K562 (cell line): ENCODE measurements at regions not wholly inside any gene's neighbourhood (a gene's known extent, or its start where the extent isn't known, plus 50 kb on each side); places are given as distances from the start of the nearest gene placed in this dataset.

Experiments used
- ATAC-seq: fragments of 200-7000 bp; cut with Tn5 transposase; 3 replicates; pipeline ENCODE4 v1.9.1; 2020; ENCODE audit warnings: moderate library complexity
- BruUV-seq: library from RNA; stranded (reverse); fragments of 400-500 nt; replicated peaks from 2 replicates; lab custom pipeline; 2021; lab: Mats Ljungman, UMichigan
- CTCF ChIA-PET: fragments of 300-600 bp; formaldehyde crosslinking; extraction: SDS; loops from one replicate; lab custom pipeline; 2021; ENCODE audit warnings: low intra/inter-chr PET ratio; lab: Yijun Ruan, JAX
- POLR2A ChIA-PET: fragments of 300-600, 350-650 bp; sonication (Branson Sonifier 250); formaldehyde crosslinking; extraction: SDS; loops from one replicate; lab custom pipeline; 2021; ENCODE audit warnings: antibody characterized with exemption, inconsistent platforms; lab: Yijun Ruan, JAX
- DNase-seq, 4 experiments: peaks; one replicate each; pipeline versions ENCODE4 v3.0.0 to v3.0.0-alpha.2; 2011 to 2018; ENCODE audit warnings: low spot score in 3 of 4, mixed read lengths in 3 of 4; ENCODE audit errors: extremely low read depth in 1 of 4
- FAIRE-seq: peaks from 2 replicates; lab custom pipeline; 2011; peaks lifted over from hg19 to GRCh38; lab: Jason Lieb, UNC
- H2AFZ ChIP-seq: 2 replicates; pipeline ENCODE4 v1.6.0; 2011; ENCODE audit warnings: low read depth, low read length, control low read depth, inconsistent platforms
- H3K27ac ChIP-seq: fragments of 200-600 bp; 3 replicates; pipeline ENCODE4 v1.8.0; 2011; ENCODE audit warnings: low read depth, mild to moderate bottlenecking, control low read depth, inconsistent platforms, low read length, moderate library complexity, mixed read lengths; ENCODE audit errors: extremely low read depth
- H3K27me3 ChIP-seq, 2 experiments: fragments of 300-600 bp in 1 of 2; 2 replicates in 1 of 2; 3 replicates in 1 of 2; pipeline versions ENCODE4 v1.6.0 to v1.8.0; 2011; ENCODE audit warnings: inconsistent platforms in 2 of 2, low read length in 2 of 2, mild to moderate bottlenecking in 1 of 2, mixed read lengths in 1 of 2, moderate library complexity in 1 of 2; ENCODE audit not compliant: control insufficient read depth in 2 of 2, insufficient read depth in 2 of 2
- H3K36me3 ChIP-seq: fragments of 300-600 bp; 3 replicates; pipeline ENCODE4 v1.8.0; 2011; ENCODE audit warnings: mild to moderate bottlenecking, low read length, inconsistent platforms; ENCODE audit not compliant: control insufficient read depth, insufficient read depth
- H3K4me1 ChIP-seq, 2 experiments: fragments of 200-600 bp in 1 of 2; replicated peaks in 1 of 2; 2 replicates in 1 of 2; 3 replicates in 1 of 2; pipeline versions ENCODE4 v1.5.1 to v1.8.0; 2011; ENCODE audit warnings: inconsistent platforms in 2 of 2, low read length in 2 of 2, mild to moderate bottlenecking in 1 of 2, mixed read lengths in 1 of 2, moderate library complexity in 1 of 2; ENCODE audit not compliant: control insufficient read depth in 2 of 2, insufficient read depth in 2 of 2
- H3K4me2 ChIP-seq: 2 replicates; pipeline ENCODE4 v1.6.1; 2011; ENCODE audit warnings: low read length, control low read depth, inconsistent platforms, mixed read lengths; ENCODE audit not compliant: insufficient read depth
- H3K4me3 ChIP-seq: fragments of 200-600 bp; sonication (generic), shearing (Covaris generic); 2 replicates; pipeline ENCODE4 v1.5.1; 2016; ENCODE audit warnings: control low read depth, inconsistent platforms
- H3K79me2 ChIP-seq: fragments of 200-600 bp; 3 replicates; pipeline ENCODE4 v1.8.0; 2011; ENCODE audit warnings: low read length, inconsistent platforms; ENCODE audit not compliant: control insufficient read depth, insufficient read depth
- H3K9ac ChIP-seq, 2 experiments: 2 replicates each; pipeline versions ENCODE4 v1.6.0 to v1.6.1; 2011; ENCODE audit warnings: low read depth in 2 of 2, low read length in 2 of 2, control low read depth in 1 of 2, inconsistent platforms in 1 of 2, mild to moderate bottlenecking in 1 of 2, mixed read lengths in 1 of 2; ENCODE audit not compliant: insufficient read depth in 1 of 2
- H3K9me1 ChIP-seq: one replicate; pipeline ENCODE4 v1.6.0; 2011; ENCODE audit warnings: inconsistent platforms, mild to moderate bottlenecking, low read length, moderate library complexity; ENCODE audit not compliant: control insufficient read depth, insufficient read depth
- H3K9me3 ChIP-seq: replicated peaks from 2 replicates; pipeline ENCODE4 v1.5.1; 2011; ENCODE audit warnings: low read depth, low read length, inconsistent platforms; ENCODE audit not compliant: control insufficient read depth, insufficient read depth
- H4K20me1 ChIP-seq: replicated peaks from 2 replicates; pipeline ENCODE4 v1.6.1; 2011; ENCODE audit warnings: low read length, inconsistent platforms, mixed read lengths; ENCODE audit not compliant: control insufficient read depth, insufficient read depth
- ATF1 ChIP-seq, 2 experiments: fragments of 450-650 bp in 1 of 2; IDR thresholded peaks; 2 replicates each; pipeline ENCODE4 v1.6.1; 2016; ENCODE audit warnings: missing compliant biosample characterization in 1 of 2, missing genetic modification characterization in 1 of 2
- CEBPG ChIP-seq, 3 experiments: fragments of 200-800 bp in 1 of 3; sonication (Bioruptor generic) in 1 of 3; sonication (generic) in 1 of 3; formaldehyde crosslinking in 1 of 3; IDR thresholded peaks in 2 of 3; conservative IDR thresholded peaks in 1 of 3; 2 replicates each; pipeline versions ENCODE4 v1.6.1 to v1.8.0; 2016 to 2022; ENCODE audit warnings: missing compliant biosample characterization in 2 of 3, missing genetic modification characterization in 2 of 3, mild to moderate bottlenecking in 1 of 3, missing genetic modification reagents in 1 of 3
- EP400 ChIP-seq: fragments of 450-650 bp; IDR thresholded peaks from 2 replicates; pipeline ENCODE4 v1.6.1; 2017; ENCODE audit warnings: antibody characterized with exemption, mild to moderate bottlenecking, moderate library complexity
- ESRRA ChIP-seq: fragments of 450-650 bp; IDR thresholded peaks from 2 replicates; pipeline ENCODE4 v1.6.1; 2014; ENCODE audit warnings: low read depth, mild to moderate bottlenecking, moderate library complexity, borderline replicate concordance
- FOS ChIP-seq: IDR thresholded peaks from 3 replicates; pipeline ENCODE4 v1.6.1; 2011; ENCODE audit not compliant: insufficient read length; ENCODE audit errors: extremely low read depth
- FOXJ3 ChIP-seq: sonication (generic); formaldehyde crosslinking; IDR thresholded peaks from 2 replicates; pipeline ENCODE4 v1.4.0; 2020; ENCODE audit warnings: mild to moderate bottlenecking, missing genetic modification reagents
- SREBF2 ChIP-seq: sonication (generic); formaldehyde crosslinking; IDR thresholded peaks from 2 replicates; pipeline ENCODE4 v1.4.0; 2020; ENCODE audit warnings: mild to moderate bottlenecking, missing genetic modification reagents
- TARDBP ChIP-seq: fragments of 450-650 bp; IDR thresholded peaks from 2 replicates; pipeline ENCODE4 v1.6.1; 2016
- TFAM ChIP-seq: fragments of 250-450 bp; sonication (Bioruptor Pico); conservative IDR thresholded peaks from 2 replicates; pipeline ENCODE4 v1.5.0; 2021; ENCODE audit warnings: mild to moderate bottlenecking, moderate library complexity
- in situ Hi-C: fragments of 300-500 bp; cut with MboI; formaldehyde crosslinking; loops from 4 replicates; pipeline ENCODE4 v1.15.0; 2018; ENCODE audit warnings: inconsistent platforms, mixed read lengths
- intact Hi-C: fragments of 100-400 bp; cut with micrococcal nuclease; formaldehyde crosslinking; loops from 2 replicates; pipeline ENCODE4 v1.14.2; 2022
- TF ChIP-seq, protein P1 (sequence below): fragments of 450-650 bp; IDR thresholded peaks from 2 replicates; pipeline ENCODE4 v1.6.1; 2017; ENCODE audit warnings: antibody characterized with exemption, mild to moderate bottlenecking
- TF ChIP-seq, protein P2 (sequence below), 2 experiments: fragments of 250-450 bp in 1 of 2; fragments of 450-650 bp in 1 of 2; sonication (Bioruptor Pico) in 1 of 2; IDR thresholded peaks; 2 replicates each; pipeline versions ENCODE4 v1.6.1 to v1.8.0; 2016 to 2021; ENCODE audit warnings: mild to moderate bottlenecking in 2 of 2, moderate library complexity in 2 of 2, missing compliant biosample characterization in 1 of 2, missing genetic modification characterization in 1 of 2
- TF ChIP-seq, protein P3 (sequence below), 2 experiments: fragments of 450-650 bp in 1 of 2; sonication (generic) in 1 of 2; formaldehyde crosslinking in 1 of 2; IDR thresholded peaks in 1 of 2; conservative IDR thresholded peaks in 1 of 2; 2 replicates each; pipeline versions ENCODE4 v1.6.1 to v1.8.1; 2016 to 2023; ENCODE audit warnings: mild to moderate bottlenecking in 2 of 2, moderate library complexity in 2 of 2, inconsistent platforms in 1 of 2, missing genetic modification reagents in 1 of 2
- TF ChIP-seq, protein P4 (sequence below): sonication (generic); formaldehyde crosslinking; IDR thresholded peaks from 2 replicates; pipeline ENCODE4 v1.8.1; 2022; ENCODE audit warnings: missing genetic modification reagents

DNA sequence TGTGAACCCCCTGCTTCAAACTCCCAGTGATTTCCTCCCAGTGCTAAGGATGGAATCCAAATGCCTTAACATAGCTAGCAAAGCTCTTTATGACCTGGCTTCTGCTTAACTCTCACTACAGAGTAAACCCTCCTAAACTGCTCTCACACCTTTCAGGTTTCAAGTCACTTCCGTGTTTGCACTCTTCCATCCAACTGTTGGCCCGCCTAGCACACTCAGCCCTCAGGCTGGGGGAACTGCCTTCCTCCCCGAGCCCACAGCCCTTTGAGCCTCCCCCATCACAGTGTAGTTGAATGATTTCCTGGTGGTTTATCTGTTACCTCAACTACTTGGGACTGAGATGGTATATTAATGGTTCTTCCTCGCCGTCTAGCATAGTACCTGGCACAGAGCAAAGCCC, 342.5 kb downstream of the NPIPA8 start (continued):
- TF ChIP-seq, protein P1, sequence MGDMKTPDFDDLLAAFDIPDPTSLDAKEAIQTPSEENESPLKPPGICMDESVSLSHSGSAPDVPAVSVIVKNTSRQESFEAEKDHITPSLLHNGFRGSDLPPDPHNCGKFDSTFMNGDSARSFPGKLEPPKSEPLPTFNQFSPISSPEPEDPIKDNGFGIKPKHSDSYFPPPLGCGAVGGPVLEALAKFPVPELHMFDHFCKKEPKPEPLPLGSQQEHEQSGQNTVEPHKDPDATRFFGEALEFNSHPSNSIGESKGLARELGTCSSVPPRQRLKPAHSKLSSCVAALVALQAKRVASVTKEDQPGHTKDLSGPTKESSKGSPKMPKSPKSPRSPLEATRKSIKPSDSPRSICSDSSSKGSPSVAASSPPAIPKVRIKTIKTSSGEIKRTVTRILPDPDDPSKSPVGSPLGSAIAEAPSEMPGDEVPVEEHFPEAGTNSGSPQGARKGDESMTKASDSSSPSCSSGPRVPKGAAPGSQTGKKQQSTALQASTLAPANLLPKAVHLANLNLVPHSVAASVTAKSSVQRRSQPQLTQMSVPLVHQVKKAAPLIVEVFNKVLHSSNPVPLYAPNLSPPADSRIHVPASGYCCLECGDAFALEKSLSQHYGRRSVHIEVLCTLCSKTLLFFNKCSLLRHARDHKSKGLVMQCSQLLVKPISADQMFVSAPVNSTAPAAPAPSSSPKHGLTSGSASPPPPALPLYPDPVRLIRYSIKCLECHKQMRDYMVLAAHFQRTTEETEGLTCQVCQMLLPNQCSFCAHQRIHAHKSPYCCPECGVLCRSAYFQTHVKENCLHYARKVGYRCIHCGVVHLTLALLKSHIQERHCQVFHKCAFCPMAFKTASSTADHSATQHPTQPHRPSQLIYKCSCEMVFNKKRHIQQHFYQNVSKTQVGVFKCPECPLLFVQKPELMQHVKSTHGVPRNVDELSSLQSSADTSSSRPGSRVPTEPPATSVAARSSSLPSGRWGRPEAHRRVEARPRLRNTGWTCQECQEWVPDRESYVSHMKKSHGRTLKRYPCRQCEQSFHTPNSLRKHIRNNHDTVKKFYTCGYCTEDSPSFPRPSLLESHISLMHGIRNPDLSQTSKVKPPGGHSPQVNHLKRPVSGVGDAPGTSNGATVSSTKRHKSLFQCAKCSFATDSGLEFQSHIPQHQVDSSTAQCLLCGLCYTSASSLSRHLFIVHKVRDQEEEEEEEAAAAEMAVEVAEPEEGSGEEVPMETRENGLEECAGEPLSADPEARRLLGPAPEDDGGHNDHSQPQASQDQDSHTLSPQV = no peak
- TF ChIP-seq, all 486 proteins: peak for 0

DNA sequence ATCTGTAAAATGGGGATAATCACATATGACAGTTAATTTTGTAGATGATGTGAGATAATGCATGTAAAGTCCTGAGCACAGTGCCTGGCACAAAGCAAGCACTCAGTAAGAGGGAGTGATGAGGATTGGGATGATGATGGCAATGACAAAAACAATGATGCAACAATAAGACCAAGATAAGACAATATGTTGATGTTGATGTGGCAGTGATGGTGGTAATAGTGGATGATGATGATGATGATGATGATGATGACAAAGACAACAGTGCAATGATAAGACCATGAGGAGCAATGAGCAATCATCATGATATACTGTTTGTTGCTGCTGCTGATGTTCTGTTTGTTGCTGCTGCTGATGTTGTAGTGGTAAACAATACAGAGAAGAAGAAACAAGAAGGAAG, 344.1 kb downstream of the NPIPA8 start:
- no peaks in the 10 kb centered on the region for H3K79me2 ChIP-seq
- POLR2A ChIA-PET = interaction anchor here (0.5 kb wide), 1 partner anchor 10 kb away, joined by 3 read pairs; no protein-coding TSS in a partner anchor
- TF ChIP-seq ATF1 (CRISPR knock-in tag; IDR thresholded peaks at IDR 0.05) = no peak
- no peak for TF ChIP-seq ATF1 (tag; IDR thresholded peaks at IDR 0.05)
- no peak for TF ChIP-seq TARDBP
- no peak for TF ChIP-seq SREBF2 (CRISPR knock-in tag)
- no peak for TF ChIP-seq FOXJ3
- TF ChIP-seq, protein P2, sequence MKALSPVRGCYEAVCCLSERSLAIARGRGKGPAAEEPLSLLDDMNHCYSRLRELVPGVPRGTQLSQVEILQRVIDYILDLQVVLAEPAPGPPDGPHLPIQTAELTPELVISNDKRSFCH (CRISPR knock-in tag; IDR thresholded peaks at IDR 0.05) = no peak
- TF ChIP-seq, protein P2 (tag; IDR thresholded peaks at IDR 0.05) = no peak
- TF ChIP-seq, protein P3, sequence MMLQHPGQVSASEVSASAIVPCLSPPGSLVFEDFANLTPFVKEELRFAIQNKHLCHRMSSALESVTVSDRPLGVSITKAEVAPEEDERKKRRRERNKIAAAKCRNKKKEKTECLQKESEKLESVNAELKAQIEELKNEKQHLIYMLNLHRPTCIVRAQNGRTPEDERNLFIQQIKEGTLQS (IDR thresholded peaks at IDR 0.05) = peak; percentile 60; the same call in 1 of the 2 replicates
- TF ChIP-seq, protein P3 (CRISPR knock-in tag; conservative IDR thresholded peaks at IDR 0.05) = no peak
- no peak for TF ChIP-seq EP400
- TF ChIP-seq, protein P4, sequence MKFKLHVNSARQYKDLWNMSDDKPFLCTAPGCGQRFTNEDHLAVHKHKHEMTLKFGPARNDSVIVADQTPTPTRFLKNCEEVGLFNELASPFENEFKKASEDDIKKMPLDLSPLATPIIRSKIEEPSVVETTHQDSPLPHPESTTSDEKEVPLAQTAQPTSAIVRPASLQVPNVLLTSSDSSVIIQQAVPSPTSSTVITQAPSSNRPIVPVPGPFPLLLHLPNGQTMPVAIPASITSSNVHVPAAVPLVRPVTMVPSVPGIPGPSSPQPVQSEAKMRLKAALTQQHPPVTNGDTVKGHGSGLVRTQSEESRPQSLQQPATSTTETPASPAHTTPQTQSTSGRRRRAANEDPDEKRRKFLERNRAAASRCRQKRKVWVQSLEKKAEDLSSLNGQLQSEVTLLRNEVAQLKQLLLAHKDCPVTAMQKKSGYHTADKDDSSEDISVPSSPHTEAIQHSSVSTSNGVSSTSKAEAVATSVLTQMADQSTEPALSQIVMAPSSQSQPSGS = no peak
- no peak for TF ChIP-seq CEBPG (CRISPR knock-in tag; IDR thresholded peaks at IDR 0.05)
- TF ChIP-seq CEBPG (tag; conservative IDR thresholded peaks at IDR 0.05 in 1 of 2, IDR thresholded peaks at IDR 0.05 in 1 of 2) = peak in 1 of 2 experiments; percentile 52; a peak in 2 of 4 replicates
- TF ChIP-seq ESRRA = no peak
- no peak for TF ChIP-seq TFAM (CRISPR knock-in tag)
- no peak for TF ChIP-seq FOS
- peaks cover 8% of the 10 kb centered on the region; the same call in 2 of the 3 replicates for H3K36me3 ChIP-seq
- no peaks in the 10 kb centered on the region for H3K9me1 ChIP-seq
- ATAC-seq (no peak), FAIRE-seq (no peak), DNase-seq (no peak)
- no peak overlapping the region for H2AFZ ChIP-seq
- in situ Hi-C loops = no loop called here
- intact Hi-C loops = no loop called here
- H3K9me3 ChIP-seq = no peaks in the 10 kb centered on the region
- H3K4me2 ChIP-seq = no peak overlapping the region
- no peak overlapping the region for H3K9ac ChIP-seq
- H3K27ac ChIP-seq = no peak overlapping the region
- CTCF ChIA-PET = no interaction called here
- no peak overlapping the region for H3K4me3 ChIP-seq
- no peaks in the 10 kb centered on the region for H4K20me1 ChIP-seq
- no peaks in the 10 kb centered on the region for H3K4me1 ChIP-seq
- H3K27me3 ChIP-seq = no peaks in the 10 kb centered on the region; a peak in 1 of 5 replicates
- no TSS peak for BruUV-seq
